ENCODE measurements at regions not wholly inside any gene's neighbourhood (a gene's known extent, or its start where the extent isn't known, plus 50 kb on each side); places are given as distances from the start of the nearest gene placed in this dataset.

- TF ChIP-seq CTCF (IDR thresholded peaks at IDR 0.05), result no peak
- TF ChIP-seq ZFX (IDR thresholded peaks at IDR 0.05; ENCODE audit: borderline replicate concordance), result no peak
Observed at GRCh38 chr10:33406596-33406995, 72.1 kb upstream of the NRP1 start.
